ENCODE measurements at regions not wholly inside any gene's neighbourhood (a gene's known extent, or its start where the extent isn't known, plus 50 kb on each side); places are given as distances from the start of the nearest gene placed in this dataset.

GRCh38 chr2:239662413-239663120 is 261.7 kb upstream of the HDAC4 start:
- ChIA-PET POLR2A (no interaction called here), CTCF (no interaction called here)
- no peak overlapping the region for H3K4me3 ChIP-seq (ENCODE audit: low read depth, low read length)
- TF ChIP-seq CTCF (IDR thresholded peaks at IDR 0.05; ENCODE audit: insufficient read depth, low read length, missing control alignments) = no peak
- DNase-seq (ENCODE audit: low read depth, low spot score) = no peak

GRCh38 chr2:239661334-239662312 is 260.8 kb upstream of the HDAC4 start:
- ChIA-PET POLR2A (no interaction called here), CTCF (no interaction called here)
- DNase-seq (ENCODE audit: low read depth, low spot score) = no peak
- no peak overlapping the region for H3K4me3 ChIP-seq (ENCODE audit: low read depth, low read length)
- no peak for TF ChIP-seq CTCF (IDR thresholded peaks at IDR 0.05; ENCODE audit: insufficient read depth, low read length, missing control alignments)

- POLR2A ChIA-PET = no interaction called here
- no peak for DNase-seq (ENCODE audit: low read depth, low spot score)
- no peak for TF ChIP-seq CTCF (IDR thresholded peaks at IDR 0.05; ENCODE audit: insufficient read depth, low read length, missing control alignments)
- CTCF ChIA-PET = no interaction called here
- H3K4me3 ChIP-seq (ENCODE audit: low read depth, low read length) = no peak overlapping the region
Measured at GRCh38 chr2:239660390-239661230, 259.8 kb upstream of the HDAC4 start.

- CTCF ChIA-PET = no interaction called here
- H3K4me3 ChIP-seq (ENCODE audit: low read depth, low read length) = no peak overlapping the region
- no peak for TF ChIP-seq CTCF (IDR thresholded peaks at IDR 0.05; ENCODE audit: insufficient read depth, low read length, missing control alignments)
- POLR2A ChIA-PET = no interaction called here
- no peak for DNase-seq (ENCODE audit: low read depth, low spot score)
Measured at GRCh38 chr2:239657992-239658391, 257.2 kb upstream of the HDAC4 start.

DNA sequence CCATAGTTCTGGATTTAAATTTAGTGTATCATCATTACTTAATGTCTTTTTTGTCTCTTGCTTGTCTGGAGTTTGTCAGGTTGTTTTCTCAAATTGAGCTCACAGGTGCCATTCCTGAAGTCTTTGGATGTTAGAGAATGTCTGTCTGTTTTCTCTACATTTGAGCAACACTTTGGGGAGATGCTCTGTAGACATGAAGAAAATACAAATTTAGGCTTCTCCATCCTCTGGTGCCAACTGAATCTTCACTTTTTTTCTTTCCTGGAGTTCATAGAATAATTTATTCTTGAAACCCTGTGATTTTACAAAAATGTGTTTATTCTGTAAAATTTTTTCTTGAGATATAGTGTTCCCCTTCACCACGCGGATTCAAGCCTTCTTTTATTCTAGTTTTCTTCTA is 256.4 kb upstream of the HDAC4 start:
- no peak for TF ChIP-seq CTCF (IDR thresholded peaks at IDR 0.05; ENCODE audit: insufficient read depth, low read length, missing control alignments)
- POLR2A ChIA-PET = no interaction called here
- CTCF ChIA-PET = no interaction called here
- no peak overlapping the region for H3K4me3 ChIP-seq (ENCODE audit: low read depth, low read length)
- DNase-seq (ENCODE audit: low read depth, low spot score) = no peak
